GM21526 (cell line): ENCODE measurements at regions not wholly inside any gene's neighbourhood (a gene's known extent, or its start where the extent isn't known, plus 50 kb on each side); places are given as distances from the start of the nearest gene placed in this dataset.

Experiments used
- ATAC-seq: cut with Tn5 transposase; IDR thresholded peaks from one replicate; pipeline ENCODE4 v1.9.1; 2021; ENCODE audit warnings: moderate library complexity; ENCODE audit not compliant: unreplicated experiment, low FRiP score

DNA sequence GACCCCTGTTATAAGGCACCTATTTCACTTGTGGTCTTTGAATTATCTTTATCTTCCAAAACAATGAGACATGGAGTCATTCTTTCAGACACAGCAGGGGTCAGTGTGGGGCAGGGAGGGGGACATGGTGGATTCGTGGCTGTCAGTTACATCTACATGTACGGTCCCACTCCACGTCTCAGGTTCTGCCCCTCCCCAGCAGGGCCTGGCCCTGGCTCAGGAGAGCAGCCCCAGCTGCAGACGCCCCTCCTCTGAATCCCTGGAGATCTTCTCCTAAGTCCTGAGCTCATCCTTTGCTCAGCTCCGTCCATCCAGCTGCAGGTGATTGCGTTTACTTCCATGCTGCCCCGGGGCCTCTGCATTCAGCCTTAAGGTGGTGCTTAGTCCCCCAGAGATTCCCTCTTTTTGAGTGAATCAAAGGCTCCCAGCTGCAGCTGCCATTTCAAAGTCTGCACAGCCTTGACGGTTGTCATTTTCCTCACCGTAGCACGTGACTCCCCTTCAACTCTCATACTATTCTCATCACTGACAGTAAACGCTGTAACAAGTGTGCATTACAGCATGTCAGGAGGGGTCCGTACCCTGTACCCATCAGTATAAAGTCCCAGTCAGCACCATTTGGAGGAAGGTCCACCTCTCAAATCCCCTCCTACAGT is 113.4 kb upstream of the TCERG1L start:
- ATAC-seq = no peak

DNA sequence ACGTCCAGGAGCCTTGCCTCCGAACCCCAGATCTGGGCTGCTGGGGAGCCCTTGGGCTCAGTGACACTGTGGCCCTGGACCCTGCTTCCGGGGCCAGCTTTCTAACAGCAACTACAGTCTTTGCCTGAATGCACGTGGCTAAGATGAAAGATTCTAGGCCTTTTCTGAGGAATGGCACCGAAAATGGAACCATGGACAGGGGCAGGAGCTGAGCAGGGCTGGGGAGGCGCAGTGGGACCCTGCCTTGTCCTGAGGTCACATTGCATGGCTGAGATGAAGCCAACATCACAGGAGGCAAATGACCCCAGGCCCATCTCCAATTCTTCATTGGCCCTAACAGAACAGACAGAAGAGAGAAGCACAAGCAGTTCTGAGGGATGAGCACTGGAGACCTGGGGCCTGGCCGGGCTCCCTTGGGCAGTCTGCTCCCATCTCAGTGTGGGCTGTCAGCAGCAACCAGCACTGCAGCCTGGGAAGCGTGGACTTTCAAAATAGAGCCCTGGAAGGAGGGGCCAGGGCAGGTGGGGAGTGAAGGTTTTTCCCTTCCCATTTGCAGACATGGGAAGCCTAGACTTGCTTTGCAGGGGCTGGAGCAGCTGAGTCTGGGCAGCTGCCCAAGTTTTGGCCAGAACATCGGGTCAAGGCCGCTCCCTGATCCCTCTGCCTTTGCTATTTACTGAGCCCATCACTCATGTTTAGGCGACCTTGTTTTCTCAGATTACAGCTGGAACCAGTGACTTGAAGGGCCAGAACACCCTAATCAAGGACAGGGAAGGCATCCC is 114.4 kb upstream of the TCERG1L start:
- no peak for ATAC-seq

DNA sequence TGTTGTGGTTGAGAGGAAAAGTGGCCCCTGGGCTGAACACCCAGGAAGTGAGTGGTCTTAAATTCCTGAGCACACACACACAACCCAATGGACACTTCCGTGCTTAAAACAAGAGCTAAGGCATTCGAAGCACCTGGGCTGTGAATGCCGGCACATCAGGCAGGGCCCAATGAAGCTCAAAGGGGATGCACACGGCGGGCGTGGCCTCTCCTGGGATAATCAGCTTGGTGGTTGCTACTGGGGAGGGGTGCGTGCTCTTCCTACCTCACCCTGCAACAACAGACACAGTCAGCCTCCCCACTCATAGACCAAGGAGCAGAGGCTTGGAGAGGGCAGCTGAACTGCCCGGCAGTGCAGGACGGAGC is 115.0 kb upstream of the TCERG1L start:
- no peak for ATAC-seq

GRCh38 chr10:131427281-131427680 is 115.8 kb upstream of the TCERG1L start:
- no peak for ATAC-seq

DNA sequence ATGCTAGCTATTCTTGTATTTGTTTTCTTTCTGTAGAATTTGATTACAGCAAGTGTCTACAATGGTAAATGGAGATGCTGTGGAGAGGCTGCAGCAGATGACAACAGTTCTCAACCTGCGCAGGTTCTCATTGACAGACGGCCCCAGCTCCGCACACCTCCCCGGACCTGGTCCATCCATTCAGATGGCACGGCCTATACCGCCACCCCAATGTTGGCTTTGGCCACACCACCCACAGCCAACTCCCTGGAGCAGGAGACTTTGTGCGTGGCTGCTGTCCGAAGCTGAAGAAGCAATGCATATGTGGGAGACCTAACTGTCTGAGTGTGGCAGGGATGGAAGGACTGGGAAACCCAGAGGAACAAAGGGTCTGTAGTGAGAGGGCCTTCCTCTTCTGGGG is 116.4 kb upstream of the TCERG1L start:
- ATAC-seq = no peak

GRCh38 chr10:131429141-131429540 is 117.6 kb upstream of the TCERG1L start:
- no peak for ATAC-seq

GRCh38 chr10:131429942-131430341 is 118.4 kb upstream of the TCERG1L start:
- ATAC-seq = no peak

- no peak for ATAC-seq
These were observed 119.3 kb upstream of the TCERG1L start for GRCh38 chr10:131430716-131431412.

GRCh38 chr10:131431533-131431932 is 120.0 kb upstream of the TCERG1L start:
- no peak for ATAC-seq

DNA sequence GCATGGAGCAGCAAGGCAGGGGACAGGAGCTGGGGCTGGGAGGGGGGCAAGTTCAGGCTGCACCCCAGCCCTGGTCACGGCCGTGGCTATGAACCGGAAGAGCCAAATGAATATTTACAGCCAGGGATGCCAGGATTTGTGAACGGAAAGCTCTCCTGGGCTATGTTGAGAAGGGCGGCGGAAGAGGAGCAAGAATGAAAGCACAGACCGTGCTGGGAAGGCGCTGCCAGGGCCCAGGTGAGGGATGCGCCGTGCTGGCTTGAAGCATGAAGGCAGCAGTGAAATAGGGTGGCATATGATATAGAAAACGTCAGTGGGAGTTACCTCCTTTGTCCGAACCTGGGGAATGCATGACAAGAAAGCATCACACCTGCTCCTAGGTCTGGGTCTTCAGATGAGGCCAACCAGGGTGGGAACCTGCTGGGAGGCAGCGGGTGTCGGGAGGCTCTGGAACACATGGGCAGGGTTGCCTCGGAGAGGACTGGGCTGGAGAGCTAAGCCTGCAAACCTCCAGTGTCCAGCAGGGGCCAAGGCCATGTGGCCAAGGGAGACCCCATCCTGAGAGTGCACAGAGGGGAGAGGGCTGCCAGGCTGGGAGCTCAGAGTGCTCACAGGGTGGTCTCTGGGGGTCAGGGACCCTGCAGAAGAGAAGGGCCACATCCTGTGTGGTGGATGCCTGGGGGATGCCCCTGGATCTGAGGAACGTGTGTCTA is 120.6 kb upstream of the TCERG1L start:
- no peak for ATAC-seq

GRCh38 chr10:131433568-131433967 is 122.0 kb upstream of the TCERG1L start:
- no peak for ATAC-seq

- no peak for ATAC-seq
These were observed 123.7 kb upstream of the TCERG1L start for GRCh38 chr10:131435232-131435631.

- no peak for ATAC-seq
These were observed 124.4 kb upstream of the TCERG1L start for GRCh38 chr10:131435760-131436457.

GRCh38 chr10:131436458-131436857 is 124.9 kb upstream of the TCERG1L start:
- ATAC-seq = no peak

DNA sequence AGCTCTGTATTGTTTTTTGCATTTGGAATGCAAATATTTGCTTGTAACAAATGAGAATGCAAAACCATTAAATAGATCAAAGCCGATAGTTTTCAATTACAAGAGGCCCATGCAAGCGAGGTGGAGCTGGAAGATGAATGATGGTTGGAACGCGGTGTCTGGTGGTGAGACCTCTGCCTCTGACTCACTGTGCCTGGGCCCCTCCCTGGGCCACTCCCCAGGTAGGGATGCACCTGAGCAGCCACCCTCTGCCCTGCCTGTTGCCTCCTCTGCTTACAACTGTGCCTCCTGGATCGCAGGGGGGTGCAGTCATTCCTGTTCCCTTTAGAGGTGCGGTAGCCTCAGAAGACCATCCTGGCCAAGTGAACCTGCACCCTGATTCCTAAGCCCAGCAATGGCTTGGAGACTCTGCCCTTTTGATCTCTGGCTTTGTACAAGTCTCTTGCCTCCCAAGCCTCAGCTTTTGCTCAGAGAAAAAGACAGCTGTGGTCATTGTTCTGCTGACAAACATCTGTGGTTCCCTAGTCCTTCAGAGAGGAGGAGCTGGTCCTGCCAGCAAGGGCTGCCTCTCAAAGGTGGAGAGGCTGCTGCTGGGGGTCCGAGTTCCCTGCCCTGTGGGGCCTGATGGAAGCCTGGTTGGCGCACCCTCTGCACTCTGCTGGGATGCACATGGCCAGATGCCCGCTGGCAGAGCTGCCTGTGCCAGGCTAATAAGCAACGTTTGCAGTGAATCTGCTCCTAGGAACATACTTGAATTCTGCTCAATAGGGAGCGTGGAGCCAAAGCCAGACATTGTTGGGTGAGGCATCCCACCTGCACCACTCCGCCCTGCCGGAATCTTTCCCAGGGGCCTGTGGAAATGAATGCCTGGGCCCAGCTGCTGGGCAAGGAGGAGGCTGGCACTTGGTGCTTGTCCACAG is 126.3 kb upstream of the TCERG1L start:
- no peak for ATAC-seq

- ATAC-seq = no peak
These were observed 127.1 kb upstream of the TCERG1L start for GRCh38 chr10:131438665-131439064.

DNA sequence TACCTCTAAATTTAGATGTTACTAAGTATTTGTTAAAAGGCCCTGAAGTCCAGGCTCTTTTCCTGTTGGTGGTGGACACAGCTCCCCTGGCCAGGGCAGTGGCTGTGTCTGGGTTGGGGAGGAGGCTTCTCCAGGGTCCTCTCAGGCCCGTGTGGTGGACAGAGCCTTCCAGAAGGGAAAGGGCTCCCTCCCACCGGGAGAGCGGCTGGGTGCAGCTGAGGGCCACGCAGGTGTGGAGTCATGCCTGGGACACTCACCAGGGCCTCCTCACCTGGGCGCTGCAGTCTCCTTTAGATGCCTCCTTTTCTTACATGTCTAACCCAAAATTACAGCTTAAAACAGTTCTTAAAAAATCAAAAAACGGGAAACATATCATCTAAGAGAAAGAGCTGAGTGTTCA is 128.2 kb upstream of the TCERG1L start:
- no peak for ATAC-seq

- no peak for ATAC-seq
These were observed 129.2 kb upstream of the TCERG1L start for GRCh38 chr10:131440405-131441360.
